ENCODE measurements at regions not wholly inside any gene's neighbourhood (a gene's known extent, or its start where the extent isn't known, plus 50 kb on each side); places are given as distances from the start of the nearest gene placed in this dataset.

GRCh38 chr12:91249054-91249453 lies 66.4 kb upstream of the DCN start:
- TF ChIP-seq, protein P1, sequence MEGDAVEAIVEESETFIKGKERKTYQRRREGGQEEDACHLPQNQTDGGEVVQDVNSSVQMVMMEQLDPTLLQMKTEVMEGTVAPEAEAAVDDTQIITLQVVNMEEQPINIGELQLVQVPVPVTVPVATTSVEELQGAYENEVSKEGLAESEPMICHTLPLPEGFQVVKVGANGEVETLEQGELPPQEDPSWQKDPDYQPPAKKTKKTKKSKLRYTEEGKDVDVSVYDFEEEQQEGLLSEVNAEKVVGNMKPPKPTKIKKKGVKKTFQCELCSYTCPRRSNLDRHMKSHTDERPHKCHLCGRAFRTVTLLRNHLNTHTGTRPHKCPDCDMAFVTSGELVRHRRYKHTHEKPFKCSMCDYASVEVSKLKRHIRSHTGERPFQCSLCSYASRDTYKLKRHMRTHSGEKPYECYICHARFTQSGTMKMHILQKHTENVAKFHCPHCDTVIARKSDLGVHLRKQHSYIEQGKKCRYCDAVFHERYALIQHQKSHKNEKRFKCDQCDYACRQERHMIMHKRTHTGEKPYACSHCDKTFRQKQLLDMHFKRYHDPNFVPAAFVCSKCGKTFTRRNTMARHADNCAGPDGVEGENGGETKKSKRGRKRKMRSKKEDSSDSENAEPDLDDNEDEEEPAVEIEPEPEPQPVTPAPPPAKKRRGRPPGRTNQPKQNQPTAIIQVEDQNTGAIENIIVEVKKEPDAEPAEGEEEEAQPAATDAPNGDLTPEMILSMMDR (conservative IDR thresholded peaks at IDR 0.05; ENCODE audit: low read length), result no peak
- TF ChIP-seq EZH2phosphoT487 (IDR thresholded peaks at IDR 0.05; ENCODE audit: borderline replicate concordance, low read depth, low read length), result no peak
